H1 (cell line): ENCODE measurements at regions not wholly inside any gene's neighbourhood (a gene's known extent, or its start where the extent isn't known, plus 50 kb on each side); places are given as distances from the start of the nearest gene placed in this dataset.

Experiments used
- CTCF ChIA-PET: fragments of 300-600 bp; sonication (Branson Sonifier 250); formaldehyde crosslinking; loops from one replicate; lab custom pipeline; 2021; ENCODE audit not compliant: partially characterized antibody; lab: Charles Lee
- POLR2A ChIA-PET: fragments of 300-600 bp; sonication (Branson Sonifier 250); formaldehyde crosslinking; loops from one replicate; lab custom pipeline; 2021; ENCODE audit warnings: inconsistent platforms; ENCODE audit not compliant: partially characterized antibody; lab: Charles Lee
- DNase-seq, 2 experiments: peaks; one replicate each; pipeline versions ENCODE4 v3.0.0 to v3.0.0-alpha.2; 2010 to 2022; ENCODE audit warnings: low spot score in 2 of 2, low read depth in 1 of 2, mixed read lengths in 1 of 2
- FAIRE-seq: peaks from 2 replicates; lab custom pipeline; 2011; peaks lifted over from hg19 to GRCh38; lab: Jason Lieb, UNC
- H2AFZ ChIP-seq: 2 replicates; pipeline ENCODE4 v1.8.1; 2012; ENCODE audit warnings: low read length, inconsistent platforms
- H2AK5ac ChIP-seq: 2 replicates; pipeline ENCODE4 v1.6.1; 2013; ENCODE audit warnings: low read depth, low read length
- H2BK120ac ChIP-seq: replicated peaks from 2 replicates; pipeline ENCODE3; 2013; ENCODE audit warnings: low read depth, low read length, inconsistent platforms
- H2BK12ac ChIP-seq: 2 replicates; pipeline ENCODE4 v1.6.1; 2013; ENCODE audit warnings: low read depth, low read length
- H2BK15ac ChIP-seq: 2 replicates; pipeline ENCODE4 v1.6.1; 2013; ENCODE audit warnings: low read length
- H2BK20ac ChIP-seq: 2 replicates; pipeline ENCODE4 v1.6.1; 2013; ENCODE audit warnings: low read length
- H2BK5ac ChIP-seq: 2 replicates; pipeline ENCODE4 v1.6.1; 2013; ENCODE audit warnings: low read depth, low read length
- H3K14ac ChIP-seq: 2 replicates; pipeline ENCODE4 v1.6.1; 2013; ENCODE audit warnings: inconsistent platforms; ENCODE audit not compliant: insufficient read length
- H3K18ac ChIP-seq: 2 replicates; pipeline ENCODE4 v1.6.1; 2013; ENCODE audit warnings: low read length; ENCODE audit errors: extremely low read depth
- H3K23ac ChIP-seq: 2 replicates; pipeline ENCODE4 v1.6.1; 2013; ENCODE audit warnings: inconsistent platforms; ENCODE audit not compliant: insufficient read length
- H3K23me2 ChIP-seq: 2 replicates; pipeline ENCODE4 v1.6.1; 2013; ENCODE audit warnings: low read depth, low read length
- H3K27ac ChIP-seq: 2 replicates; pipeline ENCODE4 v1.6.1; 2011; ENCODE audit warnings: low read depth, low read length, inconsistent platforms
- H3K27me3 ChIP-seq, 4 experiments: replicated peaks in 1 of 4; 1 replicate in 1 of 4; 2 replicates in 3 of 4; pipeline versions ENCODE4 v1.6.1 to v1.8.1; 2011 to 2013; ENCODE audit warnings: low read length in 3 of 4, mild to moderate bottlenecking in 3 of 4, inconsistent platforms in 2 of 4, mixed read lengths in 2 of 4, moderate library complexity in 1 of 4; ENCODE audit not compliant: control insufficient read depth in 3 of 4, insufficient read depth in 3 of 4; ENCODE audit errors: extremely low read depth in 1 of 4
- H3K36me3 ChIP-seq, 4 experiments: 2 replicates each; pipeline versions ENCODE4 v1.6.1 to v1.8.1; 2011 to 2013; ENCODE audit warnings: mild to moderate bottlenecking in 4 of 4, low read length in 3 of 4, moderate library complexity in 2 of 4, control low read depth in 1 of 4, inconsistent platforms in 1 of 4; ENCODE audit not compliant: insufficient read depth in 4 of 4, control insufficient read depth in 2 of 4
- H3K4ac ChIP-seq: replicated peaks from 2 replicates; pipeline ENCODE3; 2013; ENCODE audit warnings: low read length, low read depth, mixed read lengths, inconsistent platforms; ENCODE audit not compliant: insufficient read length
- H3K4me1 ChIP-seq, 4 experiments: replicated peaks in 1 of 4; 1 replicate in 1 of 4; 2 replicates in 3 of 4; pipeline versions ENCODE4 v1.6.1 to v1.8.1; 2011 to 2013; ENCODE audit warnings: low read length in 3 of 4, inconsistent platforms in 2 of 4, mixed read lengths in 1 of 4; ENCODE audit not compliant: insufficient read depth in 4 of 4, control insufficient read depth in 3 of 4
- H3K4me2 ChIP-seq, 2 experiments: 2 replicates each; pipeline versions ENCODE4 v1.6.1 to v1.8.1; 2011 to 2013; ENCODE audit warnings: low read depth in 2 of 2, low read length in 2 of 2, control low read depth in 1 of 2, inconsistent platforms in 1 of 2, mild to moderate bottlenecking in 1 of 2; ENCODE audit not compliant: insufficient read depth in 1 of 2
- H3K4me3 ChIP-seq, 4 experiments: fragments of 200-600, 300-600 bp in 1 of 4; sonication (generic), shearing (Covaris generic), sonication (Bioruptor Twin) in 1 of 4; 2 replicates each; pipeline versions ENCODE4 v1.5.1 to v1.8.1; 2011 to 2016; ENCODE audit warnings: low read length in 4 of 4, low read depth in 3 of 4, control low read depth in 2 of 4, inconsistent platforms in 2 of 4, mild to moderate bottlenecking in 2 of 4, mixed read lengths in 1 of 4, moderate library complexity in 1 of 4; ENCODE audit not compliant: insufficient read depth in 2 of 4; ENCODE audit errors: extremely low read depth in 1 of 4
- H3K56ac ChIP-seq: replicated peaks from 2 replicates; pipeline ENCODE3; 2013; ENCODE audit warnings: low read depth, mild to moderate bottlenecking, mixed read lengths, low read length, inconsistent platforms; ENCODE audit not compliant: insufficient read length
- H3K79me1 ChIP-seq: 2 replicates; pipeline ENCODE4 v1.6.1; 2013; ENCODE audit warnings: low read depth, low read length, control low read depth
- H3K79me2 ChIP-seq, 2 experiments: 2 replicates each; pipeline versions ENCODE4 v1.6.1 to v1.8.1; 2012 to 2013; ENCODE audit warnings: low read length in 2 of 2, mild to moderate bottlenecking in 2 of 2, inconsistent platforms in 1 of 2; ENCODE audit not compliant: insufficient read depth in 2 of 2, control insufficient read depth in 1 of 2
- H3K9ac ChIP-seq, 4 experiments: replicated peaks in 1 of 4; 1 replicate in 1 of 4; 2 replicates in 3 of 4; pipeline versions ENCODE4 v1.6.1 to v1.8.1; 2011 to 2013; ENCODE audit warnings: low read depth in 3 of 4, low read length in 3 of 4, control low read depth in 2 of 4, mild to moderate bottlenecking in 2 of 4, moderate library complexity in 2 of 4, inconsistent platforms in 1 of 4; ENCODE audit errors: extremely low read depth in 1 of 4
- H3K9me3 ChIP-seq, 2 experiments: 2 replicates each; pipeline versions ENCODE4 v1.6.1 to v1.8.1; 2012 to 2013; ENCODE audit warnings: mild to moderate bottlenecking in 2 of 2, moderate library complexity in 2 of 2, control low read depth in 1 of 2, inconsistent platforms in 1 of 2, low read depth in 1 of 2, low read length in 1 of 2, mixed read lengths in 1 of 2; ENCODE audit not compliant: insufficient read depth in 2 of 2
- H4K20me1 ChIP-seq, 2 experiments: replicated peaks in 1 of 2; 2 replicates each; pipeline versions ENCODE3 to v1.8.1; 2011 to 2013; ENCODE audit warnings: inconsistent platforms in 2 of 2, low read length in 2 of 2, mild to moderate bottlenecking in 1 of 2; ENCODE audit not compliant: insufficient read depth in 2 of 2, control insufficient read depth in 1 of 2
- H4K5ac ChIP-seq: 2 replicates; pipeline ENCODE4 v1.6.1; 2013; ENCODE audit warnings: low read length, low read depth, mixed read lengths, inconsistent platforms; ENCODE audit not compliant: insufficient read length
- H4K8ac ChIP-seq: 2 replicates; pipeline ENCODE4 v1.8.0; 2013; ENCODE audit warnings: mild to moderate bottlenecking, moderate library complexity, low read length, inconsistent platforms; ENCODE audit not compliant: insufficient read depth; ENCODE audit errors: extremely low read depth
- H4K91ac ChIP-seq: replicated peaks from 2 replicates; pipeline ENCODE3; 2013; ENCODE audit warnings: low read length, mixed read lengths, inconsistent platforms; ENCODE audit not compliant: insufficient read length
- HDAC2 ChIP-seq, 2 experiments: fragments of 300-600 bp in 1 of 2; sonication (generic) in 1 of 2; IDR thresholded peaks; 2 replicates each; pipeline ENCODE4 v1.6.1; 2011 to 2012; ENCODE audit warnings: low read depth in 2 of 2, low read length in 2 of 2, mild to moderate bottlenecking in 2 of 2, moderate library complexity in 2 of 2, borderline replicate concordance in 1 of 2, inconsistent platforms in 1 of 2
- KDM4A ChIP-seq: IDR thresholded peaks from one replicate; pipeline ENCODE4 v1.7.1; 2012; ENCODE audit warnings: low read depth, mild to moderate bottlenecking, moderate library complexity, low read length, inconsistent platforms; ENCODE audit not compliant: severe bottlenecking
- SP4 ChIP-seq: IDR thresholded peaks from 2 replicates; pipeline ENCODE4 v1.6.1; 2012; ENCODE audit warnings: low read length, inconsistent platforms
- WGBS, 2 experiments: shearing (Covaris generic) in 1 of 2; methylation state at CpG; one replicate each; pipeline versions ENCODE4 v1.1.6 to v1.1.7; 2013 to 2015; ENCODE audit warnings: low lambda C conversion rate in 2 of 2, mixed read lengths in 2 of 2, inconsistent platforms in 1 of 2, low coverage in 1 of 2, missing lambda C conversion rate in 1 of 2; ENCODE audit not compliant: insufficient replicate concordance in 2 of 2, insufficient coverage in 1 of 2, insufficient read length in 1 of 2; ENCODE audit errors: extremely low coverage in 1 of 2, missing lambda C conversion rate in 1 of 2; 5-methylcytosine and 5-hydroxymethylcytosine counted together

DNA sequence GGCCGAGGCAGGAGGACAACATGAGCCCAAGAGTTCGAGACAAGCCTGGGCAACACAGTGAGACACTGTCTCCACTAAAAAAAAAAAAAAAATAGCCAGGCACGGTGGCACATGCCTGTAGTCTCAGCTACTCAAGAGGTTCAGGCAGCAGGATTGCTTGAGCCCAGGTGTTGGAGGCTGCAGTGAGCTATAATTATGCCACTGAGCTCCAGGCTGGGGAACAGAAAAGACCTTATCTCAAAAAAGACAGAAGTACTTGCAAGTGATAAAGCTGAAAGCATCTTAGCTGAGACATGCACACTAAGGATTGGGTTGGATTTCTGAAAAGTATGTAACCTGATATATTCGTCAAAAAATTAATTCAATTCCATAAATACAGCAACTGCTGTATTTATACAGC lies 68.4 kb downstream of the PPP1R3C start:
- H3K4me3 ChIP-seq, result no peak overlapping the region
- no peak for TF ChIP-seq SP4
- TF ChIP-seq HDAC2 (IDR thresholded peaks at IDR 0.05; ENCODE audit: borderline replicate concordance in 1 of 2, low read depth in 2 of 2, low read length in 2 of 2), result no peak
- no peak for TF ChIP-seq KDM4A
- no peak overlapping the region for H3K4me2 ChIP-seq
- no peaks in the 10 kb centered on the region for H3K27me3 ChIP-seq
- H3K79me1 ChIP-seq, result no peaks in the 10 kb centered on the region
- H3K79me2 ChIP-seq, result no peaks in the 10 kb centered on the region
- H3K14ac ChIP-seq, result no peak overlapping the region
- no peak overlapping the region for H3K23ac ChIP-seq
- DNase-seq, result no peak
- H4K91ac ChIP-seq, result no peak overlapping the region
- no peaks in the 10 kb centered on the region for H3K23me2 ChIP-seq
- no peak overlapping the region for H3K56ac ChIP-seq
- 86% methylated on average over 3 of the region's 4 CpGs; no CpG with 5 or more reads in 1 of the 2 experiments for WGBS, 2 experiments
- CTCF ChIA-PET, result interaction anchor here (0.6 to 4.0 kb wide), 5 partner anchors 10 to 344 kb away, joined by 3 to 31 read pairs (median 3); no protein-coding TSS in a partner anchor
- no peak overlapping the region for H2AFZ ChIP-seq
- no peak overlapping the region for H3K27ac ChIP-seq
- H3K4ac ChIP-seq, result no peak overlapping the region
- H4K20me1 ChIP-seq, result no peaks in the 10 kb centered on the region
- peaks cover 6 to 9% of the 10 kb centered on the region in 2 experiments; a peak in 2 of 4 replicates for H3K9me3 ChIP-seq
- no peak overlapping the region for H3K9ac ChIP-seq
- no peaks in the 10 kb centered on the region for H3K36me3 ChIP-seq
- H2BK15ac ChIP-seq, result no peak overlapping the region
- H2BK120ac ChIP-seq, result no peak overlapping the region
- FAIRE-seq, result no peak
- H3K18ac ChIP-seq, result no peak overlapping the region
- H2BK12ac ChIP-seq, result no peak overlapping the region
- POLR2A ChIA-PET, result no interaction called here
- H4K8ac ChIP-seq, result no peak overlapping the region
- H4K5ac ChIP-seq, result no peak overlapping the region
- no peaks in the 10 kb centered on the region for H3K4me1 ChIP-seq
- no peak overlapping the region for H2BK20ac ChIP-seq
- no peak overlapping the region for H2AK5ac ChIP-seq
- H2BK5ac ChIP-seq, result no peak overlapping the region
